Glomerular visceral epithelial cell (primary cell): ENCODE measurements at regions not wholly inside any gene's neighbourhood (a gene's known extent, or its start where the extent isn't known, plus 50 kb on each side); places are given as distances from the start of the nearest gene placed in this dataset.
"Not testable (repeated sequence)": the region's sequence is repeated elsewhere in the genome, so short reads cannot be mapped to it uniquely, and the experiment has no call there.

Source experiments
- DNase-seq: peaks from one replicate; pipeline ENCODE4 v3.0.0-alpha.2; 2016; ENCODE audit errors: extremely low spot score

GRCh38 chr5:28947865-28948264, 1909.5 kb upstream of the CDH9 start:
- no peak for DNase-seq

- no peak for DNase-seq
These were observed 1907.5 kb upstream of the CDH9 start for GRCh38 chr5:28945859-28946258.

GRCh38 chr5:28929366-28929765, 1891.0 kb upstream of the CDH9 start:
- DNase-seq = not testable (repeated sequence)

GRCh38 chr5:28928327-28928790, 1890.0 kb upstream of the CDH9 start:
- not testable (repeated sequence) for DNase-seq

GRCh38 chr5:28927559-28928326, 1889.4 kb upstream of the CDH9 start:
- DNase-seq = peak; percentile 8

- DNase-seq = no peak
These were observed 1888.0 kb upstream of the CDH9 start for GRCh38 chr5:28926422-28926821.

- no peak for DNase-seq
These were observed 1879.2 kb upstream of the CDH9 start for GRCh38 chr5:28917631-28918030.

- DNase-seq = no peak
These were observed 1875.9 kb upstream of the CDH9 start for GRCh38 chr5:28914297-28914696.

GRCh38 chr5:28903643-28904042, 1865.3 kb upstream of the CDH9 start:
- no peak for DNase-seq

GRCh38 chr5:28896949-28897348, 1858.6 kb upstream of the CDH9 start:
- DNase-seq = peak; percentile 2

GRCh38 chr5:28880936-28881335, 1842.5 kb upstream of the CDH9 start:
- no peak for DNase-seq

- no peak for DNase-seq
These were observed 1838.7 kb upstream of the CDH9 start for GRCh38 chr5:28877050-28877449.

GRCh38 chr5:28864006-28864405, 1825.6 kb upstream of the CDH9 start:
- DNase-seq = no peak

GRCh38 chr5:28862860-28863196, 1824.4 kb upstream of the CDH9 start:
- DNase-seq = no peak

- no peak for DNase-seq
These were observed 1823.9 kb upstream of the CDH9 start for GRCh38 chr5:28862137-28862859.

- DNase-seq = no peak
These were observed 1817.2 kb upstream of the CDH9 start for GRCh38 chr5:28855626-28856025.

GRCh38 chr5:28850320-28850921, 1812.0 kb upstream of the CDH9 start:
- no peak for DNase-seq

- DNase-seq = no peak
These were observed 1792.7 kb upstream of the CDH9 start for GRCh38 chr5:28831042-28831441.

- DNase-seq = no peak
These were observed 1784.8 kb upstream of the CDH9 start for GRCh38 chr5:28823231-28823630.

- no peak for DNase-seq
These were observed 1783.7 kb upstream of the CDH9 start for GRCh38 chr5:28822071-28822470.

- no peak for DNase-seq
These were observed 1772.4 kb upstream of the CDH9 start for GRCh38 chr5:28810751-28811136.

- no peak for DNase-seq
These were observed 1771.7 kb upstream of the CDH9 start for GRCh38 chr5:28809811-28810750.
